ENCODE measurements at regions not wholly inside any gene's neighbourhood (a gene's known extent, or its start where the extent isn't known, plus 50 kb on each side); places are given as distances from the start of the nearest gene placed in this dataset.

GRCh38 chr1:29895201-29895600 is 658.9 kb downstream of the PTPRU start:
- DNase-seq (ENCODE audit: low read depth in 4 of 4, low spot score in 1 of 4): no peak

- no peak for DNase-seq (ENCODE audit: low read depth in 4 of 4, low spot score in 1 of 4)
Observed at GRCh38 chr1:29894311-29894710, 658.0 kb downstream of the PTPRU start.

- no peak for DNase-seq (ENCODE audit: low read depth in 4 of 4, low spot score in 1 of 4)
Observed at GRCh38 chr1:29893806-29894205, 657.5 kb downstream of the PTPRU start.

- DNase-seq (ENCODE audit: low read depth in 4 of 4, low spot score in 1 of 4): no peak
Observed at GRCh38 chr1:29893046-29893723, 656.9 kb downstream of the PTPRU start.

- no peak for DNase-seq (ENCODE audit: low read depth in 4 of 4, low spot score in 1 of 4)
Observed at GRCh38 chr1:29892247-29892646, 655.9 kb downstream of the PTPRU start.

GRCh38 chr1:29890201-29890959 is 654.1 kb downstream of the PTPRU start:
- DNase-seq (ENCODE audit: low read depth in 4 of 4, low spot score in 1 of 4): no peak

GRCh38 chr1:29889776-29890175 is 653.5 kb downstream of the PTPRU start:
- DNase-seq (ENCODE audit: low read depth in 4 of 4, low spot score in 1 of 4): no peak

- DNase-seq (ENCODE audit: low read depth in 4 of 4, low spot score in 1 of 4): no peak
Observed at GRCh38 chr1:29884740-29885139, 648.4 kb downstream of the PTPRU start.

- no peak for DNase-seq (ENCODE audit: low read depth in 4 of 4, low spot score in 1 of 4)
Observed at GRCh38 chr1:29883986-29884385, 647.7 kb downstream of the PTPRU start.

- no peak for DNase-seq (ENCODE audit: low read depth in 4 of 4, low spot score in 1 of 4)
Observed at GRCh38 chr1:29883411-29883832, 647.1 kb downstream of the PTPRU start.

GRCh38 chr1:29880556-29880955 is 644.2 kb downstream of the PTPRU start:
- no peak for DNase-seq (ENCODE audit: low read depth in 4 of 4, low spot score in 1 of 4)

GRCh38 chr1:29879217-29879616 is 642.9 kb downstream of the PTPRU start:
- DNase-seq (ENCODE audit: low read depth in 4 of 4, low spot score in 1 of 4): no peak

- DNase-seq (ENCODE audit: low read depth in 4 of 4, low spot score in 1 of 4): no peak
Observed at GRCh38 chr1:29878501-29878900, 642.2 kb downstream of the PTPRU start.

GRCh38 chr1:29876902-29877301 is 640.6 kb downstream of the PTPRU start:
- no peak for DNase-seq (ENCODE audit: low read depth in 4 of 4, low spot score in 1 of 4)

- no peak for DNase-seq (ENCODE audit: low read depth in 4 of 4, low spot score in 1 of 4)
Observed at GRCh38 chr1:29876441-29876840, 640.1 kb downstream of the PTPRU start.

- DNase-seq (ENCODE audit: low read depth in 4 of 4, low spot score in 1 of 4): no peak
Observed at GRCh38 chr1:29875557-29876028, 639.3 kb downstream of the PTPRU start.

GRCh38 chr1:29870621-29871020 is 634.3 kb downstream of the PTPRU start:
- DNase-seq (ENCODE audit: low read depth in 4 of 4, low spot score in 1 of 4): no peak

GRCh38 chr1:29869802-29870201 is 633.5 kb downstream of the PTPRU start:
- no peak for DNase-seq (ENCODE audit: low read depth in 4 of 4, low spot score in 1 of 4)

GRCh38 chr1:29868944-29869343 is 632.6 kb downstream of the PTPRU start:
- no peak for DNase-seq (ENCODE audit: low read depth in 4 of 4, low spot score in 1 of 4)

- DNase-seq (ENCODE audit: low read depth in 4 of 4, low spot score in 1 of 4): no peak
Observed at GRCh38 chr1:29868096-29868495, 631.8 kb downstream of the PTPRU start.

- DNase-seq (ENCODE audit: low read depth in 4 of 4, low spot score in 1 of 4): no peak
Observed at GRCh38 chr1:29865051-29865450, 628.7 kb downstream of the PTPRU start.

GRCh38 chr1:29864431-29865022 is 628.2 kb downstream of the PTPRU start:
- DNase-seq (ENCODE audit: low read depth in 4 of 4, low spot score in 1 of 4): no peak

Measured in stimulated activated CD4-positive, alpha-beta T cell treated with anti-CD3 and anti-CD28 coated beads, Interleukin-1b, Interleukin-23, amount 100 ng/mL, for 24 hours (primary cell).